GM12873 (cell line): ENCODE measurements at regions not wholly inside any gene's neighbourhood (a gene's known extent, or its start where the extent isn't known, plus 50 kb on each side); places are given as distances from the start of the nearest gene placed in this dataset.

Experiments used
- CTCF ChIP-seq: IDR thresholded peaks from 2 replicates; pipeline ENCODE4 v1.5.1; 2012; ENCODE audit warnings: low read depth, mild to moderate bottlenecking, moderate library complexity, low read length, control low read depth; ENCODE audit not compliant: insufficient read depth; ENCODE audit errors: missing control alignments

- no peak for TF ChIP-seq CTCF
Observed at GRCh38 chr1:62981434-62981833, 197.5 kb downstream of the ATG4C start.

GRCh38 chr1:62988867-62989266 lies 204.9 kb downstream of the ATG4C start:
- TF ChIP-seq CTCF: no peak

GRCh38 chr1:62989497-62989896 lies 205.6 kb downstream of the ATG4C start:
- no peak for TF ChIP-seq CTCF

GRCh38 chr1:62991152-62991551 lies 207.2 kb downstream of the ATG4C start:
- no peak for TF ChIP-seq CTCF

- TF ChIP-seq CTCF: no peak
Observed at GRCh38 chr1:62993844-62994243, 209.9 kb downstream of the ATG4C start.

GRCh38 chr1:62995173-62995572 lies 211.2 kb downstream of the ATG4C start:
- no peak for TF ChIP-seq CTCF

- TF ChIP-seq CTCF: no peak
Observed at GRCh38 chr1:62997884-62998283, 214.0 kb downstream of the ATG4C start.
